ENCODE measurements at regions not wholly inside any gene's neighbourhood (a gene's known extent, or its start where the extent isn't known, plus 50 kb on each side); places are given as distances from the start of the nearest gene placed in this dataset.

GRCh38 chr5:105380126-105380525, 1817.5 kb upstream of the NUDT12 start:
- no peaks in the 10 kb centered on the region for H3K27me3 Mint-ChIP-seq (ENCODE audit: low read depth, unreplicated experiment)
- Histone ChIP-seq H3K27me3 (ENCODE audit: insufficient read depth, low read length) (no peaks in the 10 kb centered on the region), H3K4me3 (ENCODE audit: insufficient read depth, low read depth, low read length) (no peak overlapping the region), H3K4me2 (ENCODE audit: low read length) (no peak overlapping the region), H4K20me1 (ENCODE audit: insufficient read depth, low read length) (no peaks in the 10 kb centered on the region), H2AFZ (ENCODE audit: low read depth, low read length) (no peak overlapping the region), H3K9me3 (ENCODE audit: insufficient read depth, low read depth, low read length) (no peaks in the 10 kb centered on the region), H3K9ac (ENCODE audit: low read length) (no peak overlapping the region), H3K79me2 (ENCODE audit: insufficient read depth, low read length) (no peaks in the 10 kb centered on the region), H3K4me1 (ENCODE audit: insufficient read depth, low read length) (no peaks in the 10 kb centered on the region), H3K36me3 (ENCODE audit: insufficient read depth, low read length) (no peaks in the 10 kb centered on the region), H3K27ac (ENCODE audit: low read depth, low read length) (no peak overlapping the region)
- peaks cover 2% of the 10 kb centered on the region for H3K9me3 Mint-ChIP-seq (ENCODE audit: unreplicated experiment)
- no peak overlapping the region for H3K27ac Mint-ChIP-seq (ENCODE audit: unreplicated experiment)
- no peak for TF ChIP-seq CTCF (IDR thresholded peaks at IDR 0.05; ENCODE audit: insufficient read depth, low read depth, low read length)
- TF ChIP-seq EZH2 (IDR thresholded peaks at IDR 0.05; ENCODE audit: insufficient read depth, low read length) = no peak
- H3K4me1 Mint-ChIP-seq (ENCODE audit: low read depth, unreplicated experiment) = no peaks in the 10 kb centered on the region
- DNase-seq (ENCODE audit: low read depth) (no peak), FAIRE-seq (no peak)
- no peak overlapping the region for H3K4me3 Mint-ChIP-seq (ENCODE audit: unreplicated experiment)
- H3K36me3 Mint-ChIP-seq (ENCODE audit: low read depth, unreplicated experiment) = no peaks in the 10 kb centered on the region

GRCh38 chr5:105371169-105371568, 1808.6 kb upstream of the NUDT12 start:
- Histone ChIP-seq H3K27ac (ENCODE audit: low read depth, low read length) (no peak overlapping the region), H3K79me2 (ENCODE audit: insufficient read depth, low read length) (no peaks in the 10 kb centered on the region), H3K9me3 (ENCODE audit: insufficient read depth, low read depth, low read length) (no peaks in the 10 kb centered on the region), H3K36me3 (ENCODE audit: insufficient read depth, low read length) (no peaks in the 10 kb centered on the region), H4K20me1 (ENCODE audit: insufficient read depth, low read length) (no peaks in the 10 kb centered on the region), H3K4me1 (ENCODE audit: insufficient read depth, low read length) (no peaks in the 10 kb centered on the region), H3K27me3 (ENCODE audit: insufficient read depth, low read length) (no peaks in the 10 kb centered on the region), H2AFZ (ENCODE audit: low read depth, low read length) (no peak overlapping the region), H3K9ac (ENCODE audit: low read length) (no peak overlapping the region), H3K4me2 (ENCODE audit: low read length) (no peak overlapping the region), H3K4me3 (ENCODE audit: insufficient read depth, low read depth, low read length) (no peak overlapping the region)
- no peaks in the 10 kb centered on the region for H3K4me1 Mint-ChIP-seq (ENCODE audit: low read depth, unreplicated experiment)
- no peak overlapping the region for H3K27ac Mint-ChIP-seq (ENCODE audit: unreplicated experiment)
- FAIRE-seq (no peak), DNase-seq (ENCODE audit: low read depth) (no peak)
- H3K4me3 Mint-ChIP-seq (ENCODE audit: unreplicated experiment) = no peak overlapping the region
- TF ChIP-seq EZH2 (IDR thresholded peaks at IDR 0.05; ENCODE audit: insufficient read depth, low read length) (no peak), CTCF (IDR thresholded peaks at IDR 0.05; ENCODE audit: insufficient read depth, low read depth, low read length) (no peak)
- H3K36me3 Mint-ChIP-seq (ENCODE audit: low read depth, unreplicated experiment) = no peaks in the 10 kb centered on the region
- no peaks in the 10 kb centered on the region for H3K9me3 Mint-ChIP-seq (ENCODE audit: unreplicated experiment)
- H3K27me3 Mint-ChIP-seq (ENCODE audit: low read depth, unreplicated experiment) = no peaks in the 10 kb centered on the region

GRCh38 chr5:105350486-105351140, 1788.0 kb upstream of the NUDT12 start:
- Histone ChIP-seq H3K27ac (ENCODE audit: low read depth, low read length) (no peak overlapping the region), H3K79me2 (ENCODE audit: insufficient read depth, low read length) (no peaks in the 10 kb centered on the region), H3K4me3 (ENCODE audit: insufficient read depth, low read depth, low read length) (no peak overlapping the region), H4K20me1 (ENCODE audit: insufficient read depth, low read length) (no peaks in the 10 kb centered on the region), H3K4me2 (ENCODE audit: low read length) (no peak overlapping the region), H3K4me1 (ENCODE audit: insufficient read depth, low read length) (no peaks in the 10 kb centered on the region), H2AFZ (ENCODE audit: low read depth, low read length) (no peak overlapping the region), H3K9me3 (ENCODE audit: insufficient read depth, low read depth, low read length) (peaks cover 3% of the 10 kb centered on the region), H3K27me3 (ENCODE audit: insufficient read depth, low read length) (no peaks in the 10 kb centered on the region), H3K36me3 (ENCODE audit: insufficient read depth, low read length) (no peaks in the 10 kb centered on the region), H3K9ac (ENCODE audit: low read length) (no peak overlapping the region)
- no peak for TF ChIP-seq CTCF (IDR thresholded peaks at IDR 0.05; ENCODE audit: insufficient read depth, low read depth, low read length)
- no peak for TF ChIP-seq EZH2 (IDR thresholded peaks at IDR 0.05; ENCODE audit: insufficient read depth, low read length)
- no peaks in the 10 kb centered on the region for H3K36me3 Mint-ChIP-seq (ENCODE audit: low read depth, unreplicated experiment)
- no peaks in the 10 kb centered on the region for H3K27me3 Mint-ChIP-seq (ENCODE audit: low read depth, unreplicated experiment)
- peaks cover 2% of the 10 kb centered on the region for H3K9me3 Mint-ChIP-seq (ENCODE audit: unreplicated experiment)
- DNase-seq (ENCODE audit: low read depth) (no peak), FAIRE-seq (no peak)
- H3K4me1 Mint-ChIP-seq (ENCODE audit: low read depth, unreplicated experiment) = no peaks in the 10 kb centered on the region
- H3K27ac Mint-ChIP-seq (ENCODE audit: unreplicated experiment) = no peak overlapping the region
- no peak overlapping the region for H3K4me3 Mint-ChIP-seq (ENCODE audit: unreplicated experiment)

Measured in astrocyte (in vitro differentiated cells and primary cell).